Activated CD4-positive, alpha-beta T cell treated with anti-CD3 and anti-CD28 coated beads, Interleukin-2, Interleukin-4, amounts not matched to agents 100 ng/mL and 50 ng/mL, durations not matched to agents 16 hours and 8 hours (primary cell): ENCODE measurements at regions not wholly inside any gene's neighbourhood (a gene's known extent, or its start where the extent isn't known, plus 50 kb on each side); places are given as distances from the start of the nearest gene placed in this dataset.

Source experiments
- DNase-seq: peaks from one replicate; pipeline ENCODE4 v3.0.0-alpha.2; 2020; ENCODE audit warnings: low spot score

DNA sequence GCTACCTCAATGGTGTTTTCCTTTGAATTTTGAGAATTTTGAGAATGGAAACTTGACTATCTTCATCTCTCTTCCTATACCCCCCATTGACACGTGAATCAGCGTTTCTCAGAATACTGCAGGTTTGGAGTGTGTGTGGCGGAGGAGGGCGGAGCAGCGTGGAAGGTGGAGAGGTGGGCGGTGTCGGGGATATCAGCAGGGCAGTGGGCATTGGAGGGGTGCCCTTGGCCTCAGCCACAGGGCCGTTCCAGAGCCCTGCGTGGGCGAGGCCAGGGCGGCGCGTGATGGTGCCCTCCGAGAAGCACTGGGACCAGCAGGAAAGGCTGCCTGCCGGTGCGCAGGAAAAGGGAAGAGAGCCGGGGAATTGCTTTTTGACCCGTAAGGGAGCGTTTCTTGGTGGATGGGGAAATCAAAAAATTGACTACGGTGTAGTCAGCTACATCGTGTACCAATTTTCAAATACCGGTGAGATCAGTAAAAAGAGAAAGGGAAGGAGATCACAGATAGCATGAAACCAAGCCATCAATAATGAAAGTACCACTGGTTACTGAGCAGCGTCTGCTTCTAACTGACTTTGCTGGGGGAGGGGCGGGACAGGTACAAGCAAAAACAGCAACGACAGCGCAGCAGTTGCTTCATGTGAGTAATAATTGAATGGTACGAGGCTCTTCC, 82.7 kb upstream of the DUSP22 start:
- peak; percentile 93 for DNase-seq

DNA sequence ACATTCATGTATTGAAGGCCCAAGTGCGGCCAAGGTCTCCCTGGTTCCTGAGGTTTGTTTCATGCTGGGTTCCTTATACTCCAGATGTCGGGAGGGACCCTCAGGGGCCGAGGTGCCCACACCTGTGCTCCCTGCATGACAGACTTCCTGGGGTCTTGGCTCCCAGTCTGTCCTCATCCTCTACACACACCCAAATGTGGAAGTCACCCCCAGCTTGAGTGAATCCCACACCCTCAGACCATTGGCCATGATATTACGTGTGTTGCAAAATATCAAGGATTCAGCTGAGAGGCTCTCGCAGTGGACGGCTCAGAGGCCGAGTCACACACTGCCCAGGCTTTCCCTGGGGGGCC, 82.2 kb upstream of the DUSP22 start:
- DNase-seq = no peak

DNA sequence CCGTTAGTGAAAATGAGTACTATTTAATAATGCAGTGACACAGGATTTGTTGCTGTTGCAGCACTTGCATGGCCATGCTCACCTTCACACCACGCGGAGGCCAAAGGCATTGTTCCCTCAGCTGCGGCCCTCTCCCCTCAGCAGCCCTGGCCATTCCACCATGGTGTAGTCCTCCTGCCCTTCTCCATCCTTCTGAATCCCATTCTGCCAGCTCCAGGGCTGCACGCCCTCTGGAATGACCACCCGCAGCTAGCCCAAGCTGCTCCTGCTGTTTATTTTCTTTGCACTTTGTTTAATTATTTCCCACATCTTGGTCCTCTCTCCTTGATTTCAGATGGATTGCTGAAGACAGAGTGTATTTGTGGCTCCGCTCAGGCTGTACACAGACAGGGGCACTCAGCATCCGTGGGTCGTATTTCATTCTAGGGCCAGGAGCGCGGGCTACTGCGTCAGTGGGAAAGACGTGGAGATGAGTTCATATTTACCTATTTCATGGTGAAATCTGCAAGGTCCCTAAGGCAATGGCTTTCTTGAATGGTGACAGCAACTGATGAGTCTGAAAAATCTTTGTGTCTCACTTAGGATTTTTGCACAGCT, 81.4 kb upstream of the DUSP22 start:
- DNase-seq = no peak

DNA sequence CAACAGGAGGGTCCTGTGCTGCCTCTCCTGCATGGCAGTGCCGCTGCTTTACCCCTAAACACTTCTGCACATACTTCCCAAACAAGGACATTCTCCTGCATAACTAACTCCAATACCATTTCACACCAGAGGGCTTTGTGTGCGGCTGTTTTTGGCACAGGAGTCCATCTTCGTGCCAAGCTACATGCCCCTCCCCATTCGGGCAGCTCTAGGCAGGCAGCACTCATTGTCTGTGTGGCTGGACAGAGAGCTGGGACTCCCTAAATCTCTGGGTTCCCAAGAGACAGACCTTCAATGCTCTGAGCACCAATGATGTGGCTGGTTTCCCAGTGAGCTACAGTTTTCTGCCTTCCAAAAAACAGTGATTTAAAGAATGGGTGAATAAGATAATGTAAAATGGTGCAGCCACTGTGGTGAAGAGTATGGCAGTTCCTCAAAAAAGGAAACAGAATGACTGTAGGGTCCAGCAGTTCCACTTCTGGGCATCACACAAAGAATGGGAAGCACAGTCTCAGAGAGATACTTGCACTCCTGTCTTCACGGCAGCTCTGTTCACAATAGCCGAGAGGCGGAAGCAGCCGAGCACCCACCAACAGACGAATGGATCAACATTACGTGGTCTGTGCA, 80.3 kb upstream of the DUSP22 start:
- no peak for DNase-seq

DNA sequence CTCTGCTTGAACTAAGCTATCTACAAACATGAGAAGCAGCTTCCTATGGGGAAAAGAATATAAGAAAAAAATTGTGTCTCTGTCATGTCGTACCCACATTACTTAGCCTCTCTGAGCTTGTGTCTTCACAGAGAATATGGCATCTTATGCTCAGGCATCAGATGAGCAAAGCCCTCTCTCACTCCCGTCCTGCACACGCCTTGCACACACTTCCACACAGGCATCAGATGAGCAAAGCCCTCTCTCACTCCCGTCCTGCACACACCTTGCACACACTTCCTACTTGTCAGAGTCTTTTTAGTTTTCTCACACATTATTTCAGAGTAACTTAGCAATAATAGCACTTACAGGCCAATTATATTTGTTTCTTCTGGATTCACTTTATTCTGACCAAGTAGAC, 79.0 kb upstream of the DUSP22 start:
- DNase-seq = no peak

DNA sequence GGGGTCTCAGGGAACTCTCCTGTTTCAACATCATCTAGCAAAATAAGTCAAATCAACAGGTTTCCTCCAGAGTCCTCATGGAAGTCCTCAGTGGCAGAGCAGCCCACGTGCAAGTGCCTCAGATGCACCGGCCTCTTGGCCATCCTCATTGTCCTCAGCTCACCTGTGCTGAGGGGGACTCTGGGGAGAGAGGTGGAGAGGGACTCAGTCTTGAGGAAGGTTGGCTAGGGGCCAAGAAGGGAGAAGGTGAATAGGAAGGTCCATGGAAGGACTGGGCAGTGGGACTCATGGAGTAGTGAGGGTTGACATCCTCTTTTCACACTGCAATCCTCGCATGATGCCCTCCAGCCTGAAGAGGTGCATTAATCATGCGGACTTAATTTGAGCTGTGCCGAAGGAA, 77.9 kb upstream of the DUSP22 start:
- DNase-seq = no peak

DNA sequence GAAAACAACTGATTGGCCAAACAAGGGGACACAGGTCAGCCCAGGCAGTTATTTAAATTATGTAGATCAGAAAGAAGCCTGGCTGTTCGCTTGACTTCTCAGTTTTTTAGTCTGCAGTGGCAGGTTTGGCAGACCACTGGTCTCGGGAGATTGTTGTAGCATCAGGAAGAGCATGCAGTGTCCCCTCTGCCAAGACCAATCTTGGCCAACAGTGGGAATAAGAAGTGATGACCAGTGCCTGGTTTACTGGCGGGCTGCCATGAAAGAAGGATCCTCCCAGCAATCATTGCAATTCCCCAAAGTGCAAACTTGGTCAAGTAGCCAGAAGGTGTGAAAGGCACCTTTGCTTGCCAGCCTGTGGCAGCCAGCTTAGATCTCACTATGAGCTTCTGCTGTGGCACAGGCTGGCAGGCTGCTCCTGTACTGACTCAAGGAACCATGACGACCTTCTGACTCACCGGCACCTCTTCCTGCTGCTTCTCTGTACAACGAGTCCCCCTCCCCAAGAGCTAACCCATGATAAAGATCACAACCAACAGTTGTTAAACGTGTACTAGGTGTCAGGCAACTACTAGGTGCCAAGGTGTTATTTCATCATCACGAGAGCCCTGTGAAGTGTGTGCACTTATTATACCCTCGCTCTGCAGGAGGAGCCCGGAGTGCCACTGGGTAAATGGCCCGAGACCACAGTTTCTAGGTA, 76.8 kb upstream of the DUSP22 start:
- peak; percentile 96 for DNase-seq

DNA sequence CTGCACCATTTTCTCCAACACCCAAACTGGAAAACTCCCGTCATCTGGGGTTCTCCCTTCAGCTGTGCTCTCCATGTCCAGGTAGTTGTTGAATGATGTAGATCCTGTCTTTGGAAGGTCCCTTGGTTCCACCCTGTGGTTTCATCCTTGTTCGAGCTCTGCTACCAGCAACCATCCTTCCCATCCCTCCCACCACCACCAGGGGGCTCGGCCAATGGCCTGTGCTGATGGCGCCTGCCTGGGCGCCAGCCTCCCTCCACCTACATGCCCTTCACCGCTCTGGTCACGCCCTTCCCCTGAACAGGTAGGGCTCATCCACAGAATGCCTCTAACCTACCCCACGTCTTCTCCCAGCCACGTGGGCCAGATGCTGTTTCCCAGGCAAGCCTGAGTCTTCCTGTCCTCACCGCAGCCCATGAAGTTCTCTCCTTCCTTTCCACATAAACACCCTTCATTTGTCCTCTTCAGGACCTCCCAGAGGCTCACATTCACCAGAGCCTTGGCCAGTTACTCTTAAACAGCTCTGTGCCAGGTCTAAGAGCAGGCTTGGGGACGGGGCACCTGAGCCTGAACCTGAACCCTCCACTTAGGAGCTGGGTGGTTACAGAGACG, 75.1 kb upstream of the DUSP22 start:
- peak; percentile 49 for DNase-seq

DNA sequence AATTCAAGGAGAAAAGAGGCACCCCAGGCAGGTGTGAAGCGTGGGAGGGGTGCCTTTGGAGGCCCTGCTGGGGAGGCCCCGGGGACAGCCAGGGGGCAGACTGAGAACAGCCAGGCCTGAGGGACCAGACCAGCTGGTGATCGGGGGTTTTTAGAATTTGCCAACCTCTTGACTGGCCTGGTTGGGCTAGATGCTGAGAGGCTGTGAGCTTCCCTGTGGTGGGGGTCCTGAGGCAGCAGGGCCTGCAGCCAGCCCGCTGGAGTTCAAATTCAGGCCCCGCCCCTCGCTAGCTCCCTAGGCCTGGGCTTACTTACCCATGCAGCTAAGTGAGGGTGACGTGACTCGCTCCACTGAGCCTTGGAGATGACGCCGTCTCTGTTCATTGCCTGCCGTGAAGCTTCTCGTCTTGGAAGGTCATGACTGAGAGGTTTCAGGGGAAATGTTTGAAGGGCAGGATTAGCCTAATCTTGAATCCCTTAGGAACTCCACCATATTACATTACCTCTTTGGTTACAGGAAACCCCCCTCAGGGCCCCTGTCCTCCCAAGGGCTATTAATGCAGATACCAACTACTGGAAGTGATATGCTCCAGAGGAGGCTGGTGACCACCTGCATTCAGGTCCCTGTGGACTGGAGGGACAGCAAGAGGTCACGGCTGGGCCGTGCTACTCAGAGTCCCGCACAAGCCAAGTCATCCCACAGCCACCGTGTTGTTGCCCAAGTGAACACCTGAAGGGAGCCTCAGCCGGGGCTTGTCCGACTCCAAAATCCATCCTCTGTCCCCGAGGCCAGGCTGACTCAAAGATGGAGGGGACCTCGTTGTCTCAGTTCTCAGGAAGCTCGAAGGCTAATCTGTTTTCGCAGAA, 73.9 kb upstream of the DUSP22 start:
- no peak for DNase-seq

DNA sequence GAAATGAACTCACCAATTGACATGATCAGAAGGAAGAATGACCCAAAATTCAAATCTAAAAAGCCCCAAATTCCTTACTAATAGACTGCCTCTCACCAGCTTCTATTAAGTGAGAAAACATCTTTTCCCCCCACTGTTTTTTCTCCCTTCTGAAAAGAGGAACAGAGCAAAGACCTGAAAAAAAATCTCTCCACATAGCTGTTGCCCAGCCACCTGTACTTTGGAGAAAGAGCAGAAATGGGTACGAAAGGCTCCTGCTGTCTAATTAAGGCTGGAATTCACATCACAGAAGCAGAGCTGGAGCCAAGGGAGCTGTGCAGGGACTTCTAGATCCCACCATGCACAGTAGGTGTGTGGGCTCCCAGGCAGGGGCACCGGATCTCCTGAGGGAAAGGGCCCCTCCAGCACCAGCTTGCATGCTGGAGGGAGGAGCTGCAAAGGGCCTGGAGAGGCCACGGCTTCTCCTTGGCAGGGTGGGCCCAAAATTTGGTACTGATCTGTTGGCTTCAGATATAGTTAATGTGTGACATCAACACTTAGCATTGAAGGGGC, 73.2 kb upstream of the DUSP22 start:
- DNase-seq = no peak

DNA sequence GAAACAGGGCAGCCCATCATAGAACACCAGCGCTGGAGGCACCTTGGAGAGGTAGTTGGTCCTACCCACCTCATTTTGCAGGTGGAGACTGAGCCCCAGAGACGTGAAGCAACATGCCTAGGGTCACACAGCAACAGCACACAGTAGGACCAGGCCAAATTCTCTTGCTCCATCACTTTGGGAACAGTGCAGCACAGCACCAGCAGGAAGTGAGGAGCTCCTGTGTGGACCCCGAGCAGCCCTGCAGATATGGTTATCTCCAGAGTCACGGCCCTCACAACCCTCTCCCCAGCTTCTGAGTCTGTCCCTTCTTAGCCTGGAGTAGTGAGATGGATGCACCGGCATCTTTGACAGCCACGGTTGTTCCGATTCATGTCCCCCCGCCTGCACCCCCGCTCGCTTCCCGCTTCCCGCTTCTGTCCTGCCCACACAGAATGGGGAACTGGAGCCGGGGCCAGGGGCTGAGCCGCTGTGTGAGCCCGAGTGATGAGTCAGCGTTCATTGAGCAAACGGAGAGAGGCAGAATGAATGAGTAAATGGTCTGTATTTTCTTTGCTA, 72.6 kb upstream of the DUSP22 start:
- no peak for DNase-seq

DNA sequence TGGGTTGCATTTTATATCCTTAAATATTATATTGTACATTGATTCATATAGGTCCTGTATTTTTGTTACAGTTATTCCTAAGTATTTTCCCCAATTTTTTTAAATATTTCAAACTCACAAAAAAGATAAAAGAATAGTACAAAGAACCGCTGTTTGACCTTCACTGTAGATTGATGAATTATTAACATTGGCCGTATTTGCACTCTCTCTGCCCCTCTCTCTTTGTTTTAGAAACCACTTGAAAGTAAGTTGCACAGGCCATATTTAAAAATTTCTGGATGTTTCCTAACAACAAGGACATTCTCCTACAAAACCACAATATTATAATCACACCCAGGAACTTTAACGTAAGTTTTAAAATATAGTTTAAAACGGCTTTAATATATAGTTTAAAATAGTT, 72.0 kb upstream of the DUSP22 start:
- DNase-seq = no peak

DNA sequence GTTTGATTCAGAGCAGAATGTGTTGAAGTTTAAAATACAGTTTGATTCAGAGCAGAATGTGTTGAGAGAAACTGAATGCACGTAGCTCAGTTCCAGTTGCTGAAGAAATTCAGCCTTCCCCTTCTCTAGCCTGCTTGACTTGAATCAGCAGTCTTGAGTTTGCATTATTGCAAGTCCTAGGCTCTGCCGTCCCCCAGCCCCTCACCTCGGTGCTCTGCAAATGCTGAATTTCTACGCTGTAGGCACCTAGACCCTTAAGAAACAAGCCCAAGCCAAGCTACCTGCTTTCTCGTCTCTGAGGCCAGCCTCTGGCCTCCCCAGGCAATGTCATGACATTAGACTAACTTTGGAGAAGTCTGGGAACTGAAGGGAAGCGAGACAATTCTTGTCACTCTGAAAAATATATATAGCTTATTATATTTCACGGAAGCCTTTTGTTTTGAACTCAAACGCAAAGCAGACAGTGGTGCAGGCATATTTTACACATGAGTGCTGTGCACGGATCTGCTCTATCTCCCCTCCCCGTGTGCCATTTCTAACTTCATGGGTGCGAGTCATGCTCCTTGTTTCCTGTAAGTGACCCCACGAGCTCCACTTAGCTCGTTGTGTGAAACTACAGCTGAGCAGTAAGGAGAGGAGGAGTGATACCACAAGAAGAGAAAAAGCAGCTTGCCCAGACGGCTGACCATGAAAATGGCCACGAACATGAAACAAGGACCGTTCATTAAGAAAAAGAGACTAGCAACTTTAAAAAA, 71.4 kb upstream of the DUSP22 start:
- peak; percentile 63 for DNase-seq

DNA sequence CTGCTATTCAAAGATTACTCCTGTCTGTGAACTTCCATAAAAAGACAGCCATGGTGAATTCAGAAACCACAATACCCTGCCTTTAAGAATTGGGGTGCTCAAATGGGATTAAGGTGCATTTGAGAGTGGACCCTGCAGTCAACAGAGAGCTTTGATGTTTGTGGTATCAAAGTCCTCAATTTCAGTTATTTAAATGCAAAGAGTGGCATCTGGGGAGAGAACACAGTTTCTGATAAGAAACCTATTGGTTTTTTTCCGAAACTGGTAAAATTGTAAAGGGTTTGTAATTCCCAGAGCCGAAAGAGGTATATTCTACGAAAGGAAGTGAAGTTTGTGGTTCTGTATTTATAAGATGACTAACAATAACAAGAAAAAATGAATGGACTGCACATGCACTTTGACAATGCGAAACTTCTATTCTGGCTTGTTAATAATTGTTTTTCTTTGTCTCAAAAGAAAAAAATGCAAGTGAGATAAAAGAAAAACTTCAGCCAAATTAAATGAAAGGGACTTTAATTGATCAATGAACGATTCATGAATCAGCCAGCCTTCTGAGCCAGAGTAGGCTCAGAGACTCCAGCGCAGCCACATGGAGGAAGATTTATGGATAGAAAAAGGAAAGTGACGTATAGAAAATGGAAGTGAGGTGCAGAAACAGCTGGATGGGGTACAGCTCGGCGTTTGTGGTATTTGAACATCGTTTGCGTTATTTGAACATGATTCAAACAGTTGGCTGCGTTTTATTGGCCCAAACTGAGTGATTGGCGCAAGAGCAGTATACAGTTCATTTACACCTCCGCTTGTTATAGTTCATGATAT, 70.5 kb upstream of the DUSP22 start:
- peak; percentile 78 for DNase-seq

DNA sequence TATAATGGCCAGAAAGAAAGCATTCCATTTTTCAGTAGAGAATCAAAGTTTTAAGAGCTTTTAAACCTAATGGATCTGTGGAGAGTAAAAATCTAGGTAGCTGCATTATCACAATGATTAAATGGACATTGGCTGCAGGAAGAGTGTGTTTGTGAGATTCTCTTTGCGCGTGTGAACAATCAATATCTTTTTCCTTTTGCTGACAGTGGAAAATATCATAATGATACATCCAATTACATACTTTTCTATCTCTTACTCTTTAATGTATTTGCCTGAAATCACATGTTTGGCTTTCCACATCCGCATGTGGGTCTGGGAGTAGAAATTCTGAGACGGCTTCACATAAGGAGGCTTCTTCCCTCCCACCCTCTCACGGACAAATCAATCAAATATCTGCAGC, 69.8 kb upstream of the DUSP22 start:
- DNase-seq = no peak

DNA sequence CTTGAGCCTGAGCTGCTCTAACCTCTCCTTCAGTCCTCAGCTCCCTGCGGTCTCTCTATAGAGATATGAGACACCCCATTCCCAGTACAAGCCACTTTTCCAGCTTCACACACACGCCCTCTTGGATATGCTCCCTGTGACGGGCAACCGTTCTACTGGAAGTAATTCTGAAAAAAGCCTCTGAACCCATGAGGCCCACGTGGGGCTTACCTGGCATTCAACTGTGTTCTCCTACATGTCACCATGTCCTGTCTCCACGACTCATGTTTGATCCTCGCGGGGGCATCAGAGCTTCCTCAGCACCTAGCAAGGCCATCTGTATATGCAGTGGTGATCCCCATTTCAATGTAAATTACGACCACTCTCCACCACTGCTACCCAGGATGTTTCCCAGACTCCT, 69.2 kb upstream of the DUSP22 start:
- no peak for DNase-seq

DNA sequence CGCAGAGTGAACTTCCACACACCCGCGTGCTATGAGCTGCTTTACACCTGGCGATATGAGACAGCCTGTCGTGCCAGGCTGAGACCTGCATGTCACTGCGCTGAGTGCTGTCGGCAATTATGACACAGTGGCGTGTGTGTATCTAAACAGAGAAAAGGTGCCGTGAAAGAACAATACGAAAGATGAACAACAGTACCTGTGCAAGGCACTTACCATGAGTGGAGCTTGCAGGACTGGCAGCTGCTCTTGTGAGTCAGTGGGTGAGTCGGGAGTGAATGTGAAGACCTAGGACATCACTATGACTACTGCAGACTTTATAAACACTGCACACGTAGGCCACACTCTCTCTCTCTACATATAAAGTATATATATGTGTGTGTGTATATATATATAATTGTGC, 68.5 kb upstream of the DUSP22 start:
- no peak for DNase-seq

DNA sequence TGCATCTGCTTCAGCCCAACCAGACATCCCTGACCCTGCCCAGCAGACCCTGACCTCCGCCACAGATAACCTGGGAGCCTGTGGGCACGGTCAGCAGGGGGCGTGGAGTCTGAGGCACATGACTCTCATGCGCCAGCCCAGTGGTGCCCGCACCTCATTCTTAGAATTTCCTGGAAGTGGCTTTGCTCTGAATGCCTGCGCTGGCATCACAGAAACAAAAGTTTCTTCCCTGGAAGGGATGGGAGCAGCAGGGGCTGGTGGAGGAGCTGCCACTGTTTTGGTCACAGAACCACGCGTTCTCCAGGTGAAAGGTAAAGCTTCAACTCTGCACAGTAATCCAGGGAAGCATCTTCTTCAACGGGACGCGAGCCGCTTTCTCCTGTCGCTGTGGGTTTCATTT, 67.9 kb upstream of the DUSP22 start:
- DNase-seq = no peak

DNA sequence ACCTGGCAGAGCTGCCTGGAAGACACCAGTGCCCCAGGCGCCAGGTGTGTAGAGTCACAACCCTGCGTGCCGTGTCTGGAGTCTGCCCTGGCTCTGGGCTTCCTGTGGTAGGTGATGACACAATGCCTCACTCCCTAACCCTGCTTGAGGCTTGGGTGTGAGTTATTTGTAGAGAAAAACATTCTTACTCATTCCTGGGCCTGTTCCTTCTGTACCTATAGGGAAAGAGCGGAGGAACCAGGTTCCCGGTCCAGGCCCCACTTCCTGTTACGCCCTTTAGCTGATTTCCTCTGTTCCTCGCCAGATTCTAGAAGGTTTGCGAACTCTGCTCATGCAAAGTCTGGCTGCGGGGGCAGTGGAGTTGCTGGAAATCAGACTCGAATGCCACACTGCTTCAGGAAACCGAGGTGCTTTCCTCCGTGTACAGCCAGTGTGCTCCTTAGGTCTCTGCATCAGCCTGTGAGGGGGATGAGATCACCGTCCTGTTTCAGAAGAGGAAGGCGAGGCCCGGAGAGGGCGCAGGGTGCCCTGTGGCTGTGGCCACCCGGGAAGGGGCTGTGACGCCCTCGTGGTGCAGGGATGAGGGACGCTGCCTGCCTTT, 67.1 kb upstream of the DUSP22 start:
- DNase-seq = peak; percentile 90
